ENCODE measurements at regions not wholly inside any gene's neighbourhood (a gene's known extent, or its start where the extent isn't known, plus 50 kb on each side); places are given as distances from the start of the nearest gene placed in this dataset.

DNA sequence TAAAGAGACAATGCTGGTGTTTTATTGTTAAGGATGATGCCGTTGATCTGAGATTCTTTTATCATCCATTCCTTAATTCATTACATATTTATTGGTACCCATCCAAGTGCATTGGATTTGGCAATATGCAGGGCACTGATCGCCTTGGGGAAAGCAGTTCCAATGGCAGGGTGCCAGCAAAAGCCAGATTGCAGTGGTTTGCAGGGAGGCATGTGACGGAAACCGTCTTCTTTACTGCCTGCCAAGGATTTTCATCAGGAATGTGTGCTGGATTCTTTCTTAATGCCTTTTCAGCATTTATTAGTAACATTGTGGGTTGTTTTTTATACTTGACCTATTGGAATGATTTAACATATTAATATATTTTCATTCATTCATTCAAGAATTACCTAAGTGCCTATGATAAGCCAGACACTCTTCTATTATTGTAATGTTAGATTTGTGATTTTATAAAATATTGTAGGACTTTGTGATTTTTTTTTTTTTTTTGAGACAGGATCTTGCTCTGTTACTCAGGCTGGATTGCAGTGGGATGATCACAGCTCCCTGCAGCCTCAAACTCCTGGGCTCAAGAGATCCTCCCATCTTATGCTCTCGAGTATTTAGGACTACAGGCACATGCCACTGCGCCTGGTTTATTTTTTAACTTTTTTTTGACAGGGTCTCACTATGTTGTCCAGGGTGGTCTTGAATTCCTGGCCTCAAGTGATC, 93.4 kb upstream of the TNRC6A start:
- Histone ChIP-seq H2BK120ac (ENCODE audit: low read depth, low read length, poor library complexity, severe bottlenecking) (no peak overlapping the region), H3K4me2 (ENCODE audit: insufficient read depth, insufficient read length, low read length) (no peak overlapping the region), H3K79me1 (ENCODE audit: insufficient read depth, low read depth, low read length, poor library complexity, severe bottlenecking) (no peaks in the 10 kb centered on the region), H2BK5ac (ENCODE audit: insufficient read length, low read length) (no peak overlapping the region), H3K23me2 (ENCODE audit: insufficient read length, low read depth, low read length, poor library complexity, severe bottlenecking) (no peaks in the 10 kb centered on the region), H3K79me2 (ENCODE audit: insufficient read depth, low read length) (no peaks in the 10 kb centered on the region), H3K4ac (ENCODE audit: low read depth, low read length) (no peak overlapping the region), H3K9me3 (ENCODE audit: control insufficient read depth, low read depth, low read length) (no peaks in the 10 kb centered on the region), H2BK20ac (ENCODE audit: low read depth, low read length, poor library complexity, severe bottlenecking) (no peak overlapping the region), H2BK12ac (ENCODE audit: insufficient read length, low read depth, low read length) (no peak overlapping the region), H4K91ac (ENCODE audit: insufficient read length, low read depth, low read length) (no peak overlapping the region), H3K23ac (ENCODE audit: insufficient read length, low read depth, low read length) (no peak overlapping the region), H3K9ac (ENCODE audit: extremely low read depth, insufficient read length, low read length) (no peak overlapping the region), H3K27ac (ENCODE audit: insufficient read length, low read depth, low read length) (no peak overlapping the region), H2AFZ (ENCODE audit: low read length) (no peak overlapping the region), H4K5ac (ENCODE audit: insufficient read length, low read depth, low read length) (no peak overlapping the region), H3K14ac (ENCODE audit: insufficient read depth, low read length) (no peak overlapping the region), H3T11ph (ENCODE audit: low read length) (no peak overlapping the region), H3K4me1 (ENCODE audit: insufficient read depth, low read length) (no peaks in the 10 kb centered on the region), H4K20me1 (ENCODE audit: control insufficient read depth, insufficient read depth, insufficient read length) (no peaks in the 10 kb centered on the region), H3K27me3 (ENCODE audit: insufficient read depth, low read length) (no peaks in the 10 kb centered on the region), H4K8ac (replicated peaks; ENCODE audit: insufficient read length, low read depth, low read length) (no peak overlapping the region), H2AK5ac (ENCODE audit: insufficient read length, low read length) (no peak overlapping the region), H3K56ac (ENCODE audit: insufficient read length, low read depth, low read length) (no peak overlapping the region), H3K18ac (ENCODE audit: insufficient read length, low read depth, low read length) (no peak overlapping the region), H2BK15ac (ENCODE audit: low read depth, low read length) (no peak overlapping the region)
- Mint-ChIP-seq H3K27ac (no peak overlapping the region), H3K9me3 (no peaks in the 10 kb centered on the region), H3K4me1 (no peaks in the 10 kb centered on the region), H3K27me3 (ENCODE audit: low read depth) (no peaks in the 10 kb centered on the region), H3K4me3 (no peak overlapping the region), H3K36me3 (ENCODE audit: insufficient read depth in 1 of 3, low read depth in 3 of 3) (no peaks in the 10 kb centered on the region)
- TF ChIP-seq, protein P1, sequence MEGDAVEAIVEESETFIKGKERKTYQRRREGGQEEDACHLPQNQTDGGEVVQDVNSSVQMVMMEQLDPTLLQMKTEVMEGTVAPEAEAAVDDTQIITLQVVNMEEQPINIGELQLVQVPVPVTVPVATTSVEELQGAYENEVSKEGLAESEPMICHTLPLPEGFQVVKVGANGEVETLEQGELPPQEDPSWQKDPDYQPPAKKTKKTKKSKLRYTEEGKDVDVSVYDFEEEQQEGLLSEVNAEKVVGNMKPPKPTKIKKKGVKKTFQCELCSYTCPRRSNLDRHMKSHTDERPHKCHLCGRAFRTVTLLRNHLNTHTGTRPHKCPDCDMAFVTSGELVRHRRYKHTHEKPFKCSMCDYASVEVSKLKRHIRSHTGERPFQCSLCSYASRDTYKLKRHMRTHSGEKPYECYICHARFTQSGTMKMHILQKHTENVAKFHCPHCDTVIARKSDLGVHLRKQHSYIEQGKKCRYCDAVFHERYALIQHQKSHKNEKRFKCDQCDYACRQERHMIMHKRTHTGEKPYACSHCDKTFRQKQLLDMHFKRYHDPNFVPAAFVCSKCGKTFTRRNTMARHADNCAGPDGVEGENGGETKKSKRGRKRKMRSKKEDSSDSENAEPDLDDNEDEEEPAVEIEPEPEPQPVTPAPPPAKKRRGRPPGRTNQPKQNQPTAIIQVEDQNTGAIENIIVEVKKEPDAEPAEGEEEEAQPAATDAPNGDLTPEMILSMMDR (conservative IDR thresholded peaks at IDR 0.05): no peak
- DNase-seq: no peak
- WGBS (ENCODE audit: extremely low coverage, insufficient read length, low lambda C conversion rate): no CpG with 5 or more reads among the region's 6 CpGs

Measured in H9 (cell line).